ENCODE measurements at regions not wholly inside any gene's neighbourhood (a gene's known extent, or its start where the extent isn't known, plus 50 kb on each side); places are given as distances from the start of the nearest gene placed in this dataset.

DNA sequence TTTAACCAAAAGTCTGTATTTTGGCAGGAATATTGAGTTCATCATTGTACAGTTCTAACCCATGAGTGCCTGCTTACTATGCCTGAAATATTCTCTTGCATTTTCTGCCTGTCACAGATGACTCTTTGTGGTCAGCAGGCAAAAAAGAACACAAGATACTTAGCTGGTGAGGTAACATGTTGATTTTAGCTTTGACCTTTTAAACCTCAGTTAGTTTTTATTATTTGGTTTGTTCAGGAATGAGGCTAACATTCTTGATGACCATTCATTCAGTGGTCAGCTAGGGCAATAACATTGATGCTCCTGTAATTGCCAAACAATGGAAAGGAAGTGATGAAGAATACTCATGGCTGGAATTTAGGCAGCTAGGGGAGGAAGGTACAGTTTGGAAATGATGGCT is 491.2 kb downstream of the PIK3C3 start:
- Histone ChIP-seq H3K9me1 (ENCODE audit: control insufficient read depth, extremely low read depth, insufficient read depth, low read length) (no peaks in the 10 kb centered on the region), H3K27me3 (ENCODE audit: control insufficient read depth, extremely low read depth, insufficient read depth, low read length) (no peaks in the 10 kb centered on the region), H3K4me3 (ENCODE audit: control insufficient read depth in 2 of 3, extremely low read depth in 1 of 3, insufficient read depth in 2 of 3, low read depth in 1 of 3, low read length in 3 of 3) (no peak overlapping the region), H3K27ac (ENCODE audit: control insufficient read depth, insufficient read depth, low read length) (no peak overlapping the region), H3K9ac (ENCODE audit: control insufficient read depth, extremely low read depth, insufficient read depth, low read length) (no peak overlapping the region), H4K20me1 (ENCODE audit: control insufficient read depth, extremely low read depth, insufficient read depth, low read length) (no peaks in the 10 kb centered on the region), H2AFZ (ENCODE audit: control insufficient read depth, low read length) (no peak overlapping the region), H3K4me1 (ENCODE audit: control insufficient read depth, extremely low read depth, insufficient read depth, low read length) (no peaks in the 10 kb centered on the region), H3K9me3 (ENCODE audit: control insufficient read depth, low read depth, low read length) (no peaks in the 10 kb centered on the region), H3K36me3 (ENCODE audit: control insufficient read depth in 2 of 2, extremely low read depth in 1 of 2, insufficient read depth in 2 of 2, low read length in 2 of 2) (no peaks in the 10 kb centered on the region), H3K79me2 (ENCODE audit: control insufficient read depth, insufficient read depth, low read length) (no peaks in the 10 kb centered on the region), H3K4me2 (ENCODE audit: control insufficient read depth, extremely low read depth, insufficient read depth, low read depth, low read length) (no peak overlapping the region)
- TF ChIP-seq, protein P1, sequence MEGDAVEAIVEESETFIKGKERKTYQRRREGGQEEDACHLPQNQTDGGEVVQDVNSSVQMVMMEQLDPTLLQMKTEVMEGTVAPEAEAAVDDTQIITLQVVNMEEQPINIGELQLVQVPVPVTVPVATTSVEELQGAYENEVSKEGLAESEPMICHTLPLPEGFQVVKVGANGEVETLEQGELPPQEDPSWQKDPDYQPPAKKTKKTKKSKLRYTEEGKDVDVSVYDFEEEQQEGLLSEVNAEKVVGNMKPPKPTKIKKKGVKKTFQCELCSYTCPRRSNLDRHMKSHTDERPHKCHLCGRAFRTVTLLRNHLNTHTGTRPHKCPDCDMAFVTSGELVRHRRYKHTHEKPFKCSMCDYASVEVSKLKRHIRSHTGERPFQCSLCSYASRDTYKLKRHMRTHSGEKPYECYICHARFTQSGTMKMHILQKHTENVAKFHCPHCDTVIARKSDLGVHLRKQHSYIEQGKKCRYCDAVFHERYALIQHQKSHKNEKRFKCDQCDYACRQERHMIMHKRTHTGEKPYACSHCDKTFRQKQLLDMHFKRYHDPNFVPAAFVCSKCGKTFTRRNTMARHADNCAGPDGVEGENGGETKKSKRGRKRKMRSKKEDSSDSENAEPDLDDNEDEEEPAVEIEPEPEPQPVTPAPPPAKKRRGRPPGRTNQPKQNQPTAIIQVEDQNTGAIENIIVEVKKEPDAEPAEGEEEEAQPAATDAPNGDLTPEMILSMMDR (optimal IDR thresholded peaks at IDR 0.05 in 1 of 3, IDR thresholded peaks at IDR 0.05 in 1 of 3, conservative IDR thresholded peaks at IDR 0.05 in 1 of 3; ENCODE audit: extremely low read depth in 1 of 3, insufficient read depth in 2 of 3, low read length in 3 of 3) = no peak
- no peak for TF ChIP-seq EZH2 (IDR thresholded peaks at IDR 0.05; ENCODE audit: low read length)
- no peak for FAIRE-seq
- dilution Hi-C loops (cut with MboI; ENCODE audit: extremely low pct_ligation_motif_present, low sequenced_read_pairs) = no loop called here
- no peak for DNase-seq (ENCODE audit: low read depth, low spot score)

GRCh38 chr18:42447688-42448087 is 492.7 kb downstream of the PIK3C3 start:
- Histone ChIP-seq H3K4me3 (ENCODE audit: control insufficient read depth in 2 of 3, extremely low read depth in 1 of 3, insufficient read depth in 2 of 3, low read depth in 1 of 3, low read length in 3 of 3) (no peak overlapping the region), H3K4me1 (ENCODE audit: control insufficient read depth, extremely low read depth, insufficient read depth, low read length) (no peaks in the 10 kb centered on the region), H3K79me2 (ENCODE audit: control insufficient read depth, insufficient read depth, low read length) (no peaks in the 10 kb centered on the region), H2AFZ (ENCODE audit: control insufficient read depth, low read length) (no peak overlapping the region), H3K9me1 (ENCODE audit: control insufficient read depth, extremely low read depth, insufficient read depth, low read length) (no peaks in the 10 kb centered on the region), H3K9ac (ENCODE audit: control insufficient read depth, extremely low read depth, insufficient read depth, low read length) (no peak overlapping the region), H4K20me1 (ENCODE audit: control insufficient read depth, extremely low read depth, insufficient read depth, low read length) (no peaks in the 10 kb centered on the region), H3K36me3 (ENCODE audit: control insufficient read depth in 2 of 2, extremely low read depth in 1 of 2, insufficient read depth in 2 of 2, low read length in 2 of 2) (no peaks in the 10 kb centered on the region), H3K4me2 (ENCODE audit: control insufficient read depth, extremely low read depth, insufficient read depth, low read depth, low read length) (no peak overlapping the region), H3K27ac (ENCODE audit: control insufficient read depth, insufficient read depth, low read length) (no peak overlapping the region), H3K9me3 (ENCODE audit: control insufficient read depth, low read depth, low read length) (no peaks in the 10 kb centered on the region), H3K27me3 (ENCODE audit: control insufficient read depth, extremely low read depth, insufficient read depth, low read length) (no peaks in the 10 kb centered on the region)
- DNase-seq (ENCODE audit: low read depth, low spot score) = no peak
- TF ChIP-seq EZH2 (IDR thresholded peaks at IDR 0.05; ENCODE audit: low read length) = no peak
- TF ChIP-seq, protein P1 (optimal IDR thresholded peaks at IDR 0.05 in 1 of 3, IDR thresholded peaks at IDR 0.05 in 1 of 3, conservative IDR thresholded peaks at IDR 0.05 in 1 of 3; ENCODE audit: extremely low read depth in 1 of 3, insufficient read depth in 2 of 3, low read length in 3 of 3) = no peak
- no peak for FAIRE-seq
- dilution Hi-C loops (cut with MboI; ENCODE audit: extremely low pct_ligation_motif_present, low sequenced_read_pairs) = no loop called here
